ENCODE measurements at regions not wholly inside any gene's neighbourhood (a gene's known extent, or its start where the extent isn't known, plus 50 kb on each side); places are given as distances from the start of the nearest gene placed in this dataset.

DNA sequence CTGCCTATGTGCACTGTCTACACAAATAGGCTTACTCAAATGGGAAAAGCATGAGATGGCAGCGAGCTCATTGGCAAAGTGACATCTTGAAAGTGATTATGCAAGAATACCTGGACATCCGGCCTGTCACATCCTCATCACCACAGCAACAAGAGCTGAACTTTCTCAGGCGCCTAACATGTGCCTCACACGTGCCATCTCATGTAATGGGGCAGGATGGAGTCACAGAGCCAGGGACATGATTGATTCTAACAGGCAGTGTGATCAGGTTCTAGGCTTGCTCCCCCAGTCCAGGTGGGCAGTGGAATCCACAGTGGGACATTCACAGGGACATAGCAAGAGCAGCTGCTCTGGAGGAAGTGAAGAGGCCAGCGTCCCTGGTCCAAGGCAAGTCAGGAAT, 192.3 kb upstream of the SSTR4 start:
- no peaks in the 10 kb centered on the region for H3K36me3 ChIP-seq (ENCODE audit: control insufficient read depth in 4 of 4, insufficient read depth in 3 of 4, low read depth in 1 of 4, low read length in 3 of 4)
- DNase-seq (ENCODE audit: low spot score): no peak
- H3K4me3 ChIP-seq (ENCODE audit: low read depth in 1 of 3, low read length in 3 of 3): no peak overlapping the region
- no peak overlapping the region for H3K27ac ChIP-seq (ENCODE audit: low read depth in 1 of 2, low read length in 2 of 2)
- H3K4me1 ChIP-seq (ENCODE audit: control insufficient read depth in 4 of 4, insufficient read depth in 4 of 4, low read length in 3 of 4): no peaks in the 10 kb centered on the region
- TF ChIP-seq, protein P1, sequence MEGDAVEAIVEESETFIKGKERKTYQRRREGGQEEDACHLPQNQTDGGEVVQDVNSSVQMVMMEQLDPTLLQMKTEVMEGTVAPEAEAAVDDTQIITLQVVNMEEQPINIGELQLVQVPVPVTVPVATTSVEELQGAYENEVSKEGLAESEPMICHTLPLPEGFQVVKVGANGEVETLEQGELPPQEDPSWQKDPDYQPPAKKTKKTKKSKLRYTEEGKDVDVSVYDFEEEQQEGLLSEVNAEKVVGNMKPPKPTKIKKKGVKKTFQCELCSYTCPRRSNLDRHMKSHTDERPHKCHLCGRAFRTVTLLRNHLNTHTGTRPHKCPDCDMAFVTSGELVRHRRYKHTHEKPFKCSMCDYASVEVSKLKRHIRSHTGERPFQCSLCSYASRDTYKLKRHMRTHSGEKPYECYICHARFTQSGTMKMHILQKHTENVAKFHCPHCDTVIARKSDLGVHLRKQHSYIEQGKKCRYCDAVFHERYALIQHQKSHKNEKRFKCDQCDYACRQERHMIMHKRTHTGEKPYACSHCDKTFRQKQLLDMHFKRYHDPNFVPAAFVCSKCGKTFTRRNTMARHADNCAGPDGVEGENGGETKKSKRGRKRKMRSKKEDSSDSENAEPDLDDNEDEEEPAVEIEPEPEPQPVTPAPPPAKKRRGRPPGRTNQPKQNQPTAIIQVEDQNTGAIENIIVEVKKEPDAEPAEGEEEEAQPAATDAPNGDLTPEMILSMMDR (IDR thresholded peaks at IDR 0.05; ENCODE audit: low read depth, low read length, missing input control): no peak
- TF ChIP-seq, protein P2, sequence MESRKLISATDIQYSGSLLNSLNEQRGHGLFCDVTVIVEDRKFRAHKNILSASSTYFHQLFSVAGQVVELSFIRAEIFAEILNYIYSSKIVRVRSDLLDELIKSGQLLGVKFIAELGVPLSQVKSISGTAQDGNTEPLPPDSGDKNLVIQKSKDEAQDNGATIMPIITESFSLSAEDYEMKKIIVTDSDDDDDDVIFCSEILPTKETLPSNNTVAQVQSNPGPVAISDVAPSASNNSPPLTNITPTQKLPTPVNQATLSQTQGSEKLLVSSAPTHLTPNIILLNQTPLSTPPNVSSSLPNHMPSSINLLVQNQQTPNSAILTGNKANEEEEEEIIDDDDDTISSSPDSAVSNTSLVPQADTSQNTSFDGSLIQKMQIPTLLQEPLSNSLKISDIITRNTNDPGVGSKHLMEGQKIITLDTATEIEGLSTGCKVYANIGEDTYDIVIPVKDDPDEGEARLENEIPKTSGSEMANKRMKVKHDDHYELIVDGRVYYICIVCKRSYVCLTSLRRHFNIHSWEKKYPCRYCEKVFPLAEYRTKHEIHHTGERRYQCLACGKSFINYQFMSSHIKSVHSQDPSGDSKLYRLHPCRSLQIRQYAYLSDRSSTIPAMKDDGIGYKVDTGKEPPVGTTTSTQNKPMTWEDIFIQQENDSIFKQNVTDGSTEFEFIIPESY (IDR thresholded peaks at IDR 0.05): no peak
- TF ChIP-seq NR2F2 (IDR thresholded peaks at IDR 0.05) (no peak), EGR1 (IDR thresholded peaks at IDR 0.05; ENCODE audit: low read depth in 2 of 2) (no peak), RXRA (IDR thresholded peaks at IDR 0.05) (no peak), RAD21 (IDR thresholded peaks at IDR 0.05) (no peak), HNF4A (conservative IDR thresholded peaks at IDR 0.05) (no peak), HNF4G (IDR thresholded peaks at IDR 0.05) (no peak), SP1 (IDR thresholded peaks at IDR 0.05) (no peak), FOXA2 (IDR thresholded peaks at IDR 0.05) (no peak), YY1 (IDR thresholded peaks at IDR 0.05) (no peak), GABPA (IDR thresholded peaks at IDR 0.05 in 1 of 2, conservative IDR thresholded peaks at IDR 0.05 in 1 of 2) (no peak)
- TF ChIP-seq, protein P3, sequence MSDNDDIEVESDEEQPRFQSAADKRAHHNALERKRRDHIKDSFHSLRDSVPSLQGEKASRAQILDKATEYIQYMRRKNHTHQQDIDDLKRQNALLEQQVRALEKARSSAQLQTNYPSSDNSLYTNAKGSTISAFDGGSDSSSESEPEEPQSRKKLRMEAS (IDR thresholded peaks at IDR 0.05): no peak
- no peaks in the 10 kb centered on the region for H3K9me3 ChIP-seq (ENCODE audit: control insufficient read depth in 4 of 4, low read length in 3 of 4)
- peaks cover 0 to 3% (median 0%) of the 10 kb centered on the region in 4 donors for H3K27me3 ChIP-seq (ENCODE audit: control insufficient read depth in 4 of 4, insufficient read depth in 4 of 4, low read length in 3 of 4)
- no peak overlapping the region for H3K9ac ChIP-seq (ENCODE audit: low read depth in 1 of 2, low read length in 2 of 2)
- WGBS: 75% methylated on average over 5 of the region's 5 CpGs

DNA sequence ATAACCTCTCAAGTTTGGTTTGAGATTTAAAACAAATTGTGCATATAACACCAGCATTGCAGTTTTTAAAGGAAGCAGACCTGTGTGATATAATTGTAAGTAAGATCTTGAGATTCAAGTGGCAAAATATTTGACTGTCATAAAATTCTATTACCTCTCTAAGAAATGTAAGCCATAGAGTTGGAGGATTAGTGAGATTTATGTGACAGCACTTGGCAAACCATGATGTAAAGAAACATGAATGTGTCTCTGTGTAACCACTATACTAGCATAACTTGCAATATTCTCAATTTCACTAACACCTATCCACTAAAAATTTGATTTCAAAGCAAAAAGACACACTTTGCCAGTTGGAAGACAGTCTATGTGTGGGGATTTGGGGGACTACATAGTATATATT, 190.2 kb upstream of the SSTR4 start:
- TF ChIP-seq, protein P4, sequence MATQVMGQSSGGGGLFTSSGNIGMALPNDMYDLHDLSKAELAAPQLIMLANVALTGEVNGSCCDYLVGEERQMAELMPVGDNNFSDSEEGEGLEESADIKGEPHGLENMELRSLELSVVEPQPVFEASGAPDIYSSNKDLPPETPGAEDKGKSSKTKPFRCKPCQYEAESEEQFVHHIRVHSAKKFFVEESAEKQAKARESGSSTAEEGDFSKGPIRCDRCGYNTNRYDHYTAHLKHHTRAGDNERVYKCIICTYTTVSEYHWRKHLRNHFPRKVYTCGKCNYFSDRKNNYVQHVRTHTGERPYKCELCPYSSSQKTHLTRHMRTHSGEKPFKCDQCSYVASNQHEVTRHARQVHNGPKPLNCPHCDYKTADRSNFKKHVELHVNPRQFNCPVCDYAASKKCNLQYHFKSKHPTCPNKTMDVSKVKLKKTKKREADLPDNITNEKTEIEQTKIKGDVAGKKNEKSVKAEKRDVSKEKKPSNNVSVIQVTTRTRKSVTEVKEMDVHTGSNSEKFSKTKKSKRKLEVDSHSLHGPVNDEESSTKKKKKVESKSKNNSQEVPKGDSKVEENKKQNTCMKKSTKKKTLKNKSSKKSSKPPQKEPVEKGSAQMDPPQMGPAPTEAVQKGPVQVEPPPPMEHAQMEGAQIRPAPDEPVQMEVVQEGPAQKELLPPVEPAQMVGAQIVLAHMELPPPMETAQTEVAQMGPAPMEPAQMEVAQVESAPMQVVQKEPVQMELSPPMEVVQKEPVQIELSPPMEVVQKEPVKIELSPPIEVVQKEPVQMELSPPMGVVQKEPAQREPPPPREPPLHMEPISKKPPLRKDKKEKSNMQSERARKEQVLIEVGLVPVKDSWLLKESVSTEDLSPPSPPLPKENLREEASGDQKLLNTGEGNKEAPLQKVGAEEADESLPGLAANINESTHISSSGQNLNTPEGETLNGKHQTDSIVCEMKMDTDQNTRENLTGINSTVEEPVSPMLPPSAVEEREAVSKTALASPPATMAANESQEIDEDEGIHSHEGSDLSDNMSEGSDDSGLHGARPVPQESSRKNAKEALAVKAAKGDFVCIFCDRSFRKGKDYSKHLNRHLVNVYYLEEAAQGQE (IDR thresholded peaks at IDR 0.05): no peak
- TF ChIP-seq GABPA (IDR thresholded peaks at IDR 0.05 in 1 of 2, conservative IDR thresholded peaks at IDR 0.05 in 1 of 2): no peak
- TF ChIP-seq, protein P3 (IDR thresholded peaks at IDR 0.05): no peak
- TF ChIP-seq HNF4G (IDR thresholded peaks at IDR 0.05): no peak
- TF ChIP-seq SP1 (IDR thresholded peaks at IDR 0.05): no peak
- no peak for TF ChIP-seq RXRA (IDR thresholded peaks at IDR 0.05)
- TF ChIP-seq, protein P1 (IDR thresholded peaks at IDR 0.05; ENCODE audit: low read depth, low read length, missing input control): no peak
- no peak for TF ChIP-seq YY1 (IDR thresholded peaks at IDR 0.05)
- TF ChIP-seq, protein P2 (IDR thresholded peaks at IDR 0.05): no peak
- TF ChIP-seq FOXA2 (IDR thresholded peaks at IDR 0.05): no peak
- TF ChIP-seq, protein P5, sequence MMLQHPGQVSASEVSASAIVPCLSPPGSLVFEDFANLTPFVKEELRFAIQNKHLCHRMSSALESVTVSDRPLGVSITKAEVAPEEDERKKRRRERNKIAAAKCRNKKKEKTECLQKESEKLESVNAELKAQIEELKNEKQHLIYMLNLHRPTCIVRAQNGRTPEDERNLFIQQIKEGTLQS (IDR thresholded peaks at IDR 0.05): no peak
- no peak for TF ChIP-seq EGR1 (IDR thresholded peaks at IDR 0.05; ENCODE audit: low read depth in 2 of 2)
- no peak for TF ChIP-seq RAD21 (IDR thresholded peaks at IDR 0.05)
- TF ChIP-seq HNF4A (conservative IDR thresholded peaks at IDR 0.05): no peak
- TF ChIP-seq TAF1 (conservative IDR thresholded peaks at IDR 0.05): no peak
- TF ChIP-seq NR2F2 (IDR thresholded peaks at IDR 0.05): no peak
- no peak for TF ChIP-seq JUND (IDR thresholded peaks at IDR 0.05)
- no peak for TF ChIP-seq FOXA1 (IDR thresholded peaks at IDR 0.05)
- DNase-seq (ENCODE audit: low spot score): no peak
- Histone ChIP-seq H3K27me3 (ENCODE audit: control insufficient read depth in 4 of 4, insufficient read depth in 4 of 4, low read length in 3 of 4) (peaks cover 0 to 3% (median 0%) of the 10 kb centered on the region in 4 donors), H3K4me1 (ENCODE audit: control insufficient read depth in 4 of 4, insufficient read depth in 4 of 4, low read length in 3 of 4) (no peaks in the 10 kb centered on the region), H3K4me3 (ENCODE audit: low read depth in 1 of 3, low read length in 3 of 3) (no peak overlapping the region), H3K9me3 (ENCODE audit: control insufficient read depth in 4 of 4, low read length in 3 of 4) (no peaks in the 10 kb centered on the region), H3K9ac (ENCODE audit: low read depth in 1 of 2, low read length in 2 of 2) (no peak overlapping the region), H3K36me3 (ENCODE audit: control insufficient read depth in 4 of 4, insufficient read depth in 3 of 4, low read depth in 1 of 4, low read length in 3 of 4) (no peaks in the 10 kb centered on the region), H3K27ac (ENCODE audit: low read depth in 1 of 2, low read length in 2 of 2) (no peak overlapping the region)
